ENCODE measurements at regions not wholly inside any gene's neighbourhood (a gene's known extent, or its start where the extent isn't known, plus 50 kb on each side); places are given as distances from the start of the nearest gene placed in this dataset.

- TF ChIP-seq EZH2 (IDR thresholded peaks at IDR 0.05; ENCODE audit: borderline replicate concordance) (no peak), CTCF (IDR thresholded peaks at IDR 0.05; ENCODE audit: poor library complexity) (no peak)
Observed at GRCh38 chrX:17993062-17993461, 132.0 kb upstream of the RAI2 start.

All from hepatocyte (in vitro differentiated cells).